ENCODE measurements at regions not wholly inside any gene's neighbourhood (a gene's known extent, or its start where the extent isn't known, plus 50 kb on each side); places are given as distances from the start of the nearest gene placed in this dataset.
"Not testable (repeated sequence)": the region's sequence is repeated elsewhere in the genome, so short reads cannot be mapped to it uniquely, and the experiment has no call there.

GRCh38 chr13:87280139-87280538, 391.0 kb upstream of the SLITRK5 start:
- DNase-seq (ENCODE audit: low spot score in 2 of 2), result no peak
- FAIRE-seq, result no peak

- FAIRE-seq (no peak), DNase-seq (ENCODE audit: low spot score in 2 of 2) (no peak)
Observed at GRCh38 chr13:87287721-87288120, 383.4 kb upstream of the SLITRK5 start.

- FAIRE-seq (no peak), DNase-seq (ENCODE audit: low spot score in 2 of 2) (no peak)
Observed at GRCh38 chr13:87295636-87296035, 375.5 kb upstream of the SLITRK5 start.

GRCh38 chr13:87302034-87302433, 369.1 kb upstream of the SLITRK5 start:
- FAIRE-seq (no peak), DNase-seq (ENCODE audit: low spot score in 2 of 2) (no peak)

- no peak for DNase-seq (ENCODE audit: low spot score in 2 of 2)
- FAIRE-seq, result no peak
Observed at GRCh38 chr13:87302931-87303330, 368.2 kb upstream of the SLITRK5 start.

- no peak for DNase-seq (ENCODE audit: low spot score in 2 of 2)
- no peak for FAIRE-seq
Observed at GRCh38 chr13:87311165-87311564, 360.0 kb upstream of the SLITRK5 start.

- DNase-seq (ENCODE audit: low spot score in 2 of 2) (no peak), FAIRE-seq (no peak)
Observed at GRCh38 chr13:87314822-87315221, 356.3 kb upstream of the SLITRK5 start.

- no peak for DNase-seq (ENCODE audit: low spot score in 2 of 2)
- no peak for FAIRE-seq
Observed at GRCh38 chr13:87322386-87322785, 348.8 kb upstream of the SLITRK5 start.

GRCh38 chr13:87324558-87324957, 346.6 kb upstream of the SLITRK5 start:
- DNase-seq (ENCODE audit: low spot score in 2 of 2) (no peak), FAIRE-seq (no peak)

GRCh38 chr13:87331178-87331577, 340.0 kb upstream of the SLITRK5 start:
- no peak for DNase-seq (ENCODE audit: low spot score in 2 of 2)
- FAIRE-seq, result no peak

- DNase-seq (ENCODE audit: low spot score in 2 of 2) (no peak), FAIRE-seq (no peak)
Observed at GRCh38 chr13:87333599-87333998, 337.6 kb upstream of the SLITRK5 start.

- FAIRE-seq, result no peak
- no peak for DNase-seq (ENCODE audit: low spot score in 2 of 2)
Observed at GRCh38 chr13:87334176-87334575, 337.0 kb upstream of the SLITRK5 start.

- not testable (repeated sequence) for FAIRE-seq
Observed at GRCh38 chr13:87336346-87336889, 334.8 kb upstream of the SLITRK5 start.

GRCh38 chr13:87344176-87344575, 327.0 kb upstream of the SLITRK5 start:
- no peak for FAIRE-seq
- no peak for DNase-seq (ENCODE audit: low spot score in 2 of 2)

More at GRCh38 chr13:87336346-87336889, 334.8 kb upstream of the SLITRK5 start:
- not testable (repeated sequence) for DNase-seq (ENCODE audit: low spot score in 2 of 2)

GRCh38 chr13:87355451-87355850, 315.7 kb upstream of the SLITRK5 start:
- FAIRE-seq (no peak), DNase-seq (ENCODE audit: low spot score in 2 of 2) (no peak)

GRCh38 chr13:87356314-87356713, 314.9 kb upstream of the SLITRK5 start:
- FAIRE-seq, result no peak
- DNase-seq (ENCODE audit: low spot score in 2 of 2), result no peak

GRCh38 chr13:87358319-87358718, 312.9 kb upstream of the SLITRK5 start:
- no peak for FAIRE-seq
- no peak for DNase-seq (ENCODE audit: low spot score in 2 of 2)

GRCh38 chr13:87361216-87361615, 310.0 kb upstream of the SLITRK5 start:
- DNase-seq (ENCODE audit: low spot score in 2 of 2), result no peak
- no peak for FAIRE-seq

- no peak for DNase-seq (ENCODE audit: low spot score in 2 of 2)
- no peak for FAIRE-seq
Observed at GRCh38 chr13:87368639-87369038, 302.5 kb upstream of the SLITRK5 start.

- FAIRE-seq (no peak), DNase-seq (ENCODE audit: low spot score in 2 of 2) (no peak)
Observed at GRCh38 chr13:87376081-87376480, 295.1 kb upstream of the SLITRK5 start.

- FAIRE-seq, result no peak
- no peak for DNase-seq (ENCODE audit: low spot score in 2 of 2)
Observed at GRCh38 chr13:87384099-87384498, 287.1 kb upstream of the SLITRK5 start.

- FAIRE-seq (no peak), DNase-seq (ENCODE audit: low spot score in 2 of 2) (no peak)
Observed at GRCh38 chr13:87393358-87393757, 277.8 kb upstream of the SLITRK5 start.

- DNase-seq (ENCODE audit: low spot score in 2 of 2) (no peak), FAIRE-seq (no peak)
Observed at GRCh38 chr13:87398047-87398446, 273.1 kb upstream of the SLITRK5 start.

Measured in frontal cortex (tissue), 3 donors.